ENCODE measurements at regions not wholly inside any gene's neighbourhood (a gene's known extent, or its start where the extent isn't known, plus 50 kb on each side); places are given as distances from the start of the nearest gene placed in this dataset.
A peak's percentile ranks its signal among the peaks of the same experiment; 100 is the strongest.

DNA sequence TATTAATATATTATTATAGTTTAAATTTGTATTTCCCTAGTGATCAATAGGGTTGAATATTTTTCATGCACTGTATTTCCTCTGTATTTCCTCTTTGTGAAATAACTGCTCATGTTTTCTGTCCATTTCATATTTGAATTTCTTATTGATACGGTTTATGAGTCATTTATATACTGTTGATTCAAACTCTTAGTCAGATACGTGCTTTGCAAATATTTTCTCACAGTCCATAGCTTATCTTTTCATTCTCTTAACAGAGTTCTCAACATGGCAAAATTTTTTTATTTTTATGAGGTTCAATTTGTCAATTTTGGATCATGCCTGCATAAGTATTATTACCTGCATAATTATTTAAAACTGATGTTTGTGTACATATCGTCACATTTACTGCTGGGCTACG is 329.6 kb downstream of the HAO1 start:
- DNase-seq (ENCODE audit: low read depth): no peak

DNA sequence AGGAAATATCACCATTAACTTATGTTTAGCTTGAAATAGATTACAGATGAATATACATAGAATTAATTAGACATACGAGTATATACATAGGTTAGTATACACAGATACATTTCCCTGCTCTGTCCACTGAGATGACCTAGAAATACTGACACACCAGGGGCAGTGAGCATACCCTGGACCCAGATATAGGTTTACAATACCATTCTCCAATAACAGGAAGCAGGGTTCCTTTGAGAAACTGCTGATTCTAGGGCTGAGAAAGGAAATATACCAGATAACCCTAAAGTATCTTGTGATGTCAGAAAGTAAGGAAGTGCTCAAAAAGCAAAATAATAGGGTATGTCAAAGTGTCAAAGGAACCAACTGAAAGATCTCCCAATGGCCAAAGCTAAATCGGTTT is 322.5 kb downstream of the HAO1 start:
- DNase-seq (ENCODE audit: low read depth): no peak

DNA sequence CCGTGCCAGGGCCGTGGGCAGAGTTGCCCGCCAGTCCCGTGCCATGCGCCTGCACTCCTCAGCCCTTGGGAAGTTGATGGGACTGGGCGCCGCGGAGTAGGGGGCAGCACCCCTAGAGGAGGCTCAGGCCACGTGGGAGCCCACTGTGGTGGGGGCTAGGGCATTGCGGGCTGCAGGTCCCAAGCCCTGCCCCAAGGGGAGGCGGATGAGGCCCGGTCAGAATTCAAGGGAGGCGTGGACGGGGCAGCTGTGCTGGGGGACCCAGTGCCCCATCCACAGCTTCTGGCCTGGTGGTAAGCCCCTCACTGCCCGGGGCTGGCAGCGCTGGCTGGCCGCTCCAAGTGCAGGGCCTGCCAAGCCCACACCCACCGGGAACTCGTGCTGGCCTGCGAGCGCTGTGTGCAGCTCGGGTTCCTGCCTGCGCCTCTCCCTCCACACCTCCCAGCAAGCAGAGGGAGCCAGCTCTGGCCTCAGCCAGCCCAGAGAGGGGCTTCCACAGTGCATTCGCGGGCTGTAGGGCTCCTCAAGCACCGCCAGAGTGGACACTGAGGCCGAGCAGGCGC is 317.8 kb downstream of the HAO1 start:
- no peak for DNase-seq (ENCODE audit: low read depth)

DNA sequence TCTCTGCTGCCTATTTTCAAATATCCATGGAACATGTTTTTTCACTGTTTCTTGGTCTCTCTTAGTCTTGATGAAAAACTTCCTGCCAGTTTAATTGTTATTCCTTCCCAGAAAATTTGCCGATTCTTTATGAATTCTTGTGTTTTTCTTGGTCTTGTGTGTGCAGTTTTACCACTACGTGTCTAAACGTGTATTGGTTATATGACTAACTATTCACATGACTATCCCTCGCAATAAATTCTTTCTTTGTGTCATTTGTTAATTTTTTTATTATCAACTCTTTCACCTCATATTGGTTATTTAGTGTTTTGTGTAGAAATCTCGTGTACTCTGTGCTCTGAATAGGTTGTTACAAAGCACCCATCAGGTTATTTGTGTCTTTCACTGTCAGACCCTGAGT is 315.4 kb downstream of the HAO1 start:
- DNase-seq (ENCODE audit: low read depth): no peak

DNA sequence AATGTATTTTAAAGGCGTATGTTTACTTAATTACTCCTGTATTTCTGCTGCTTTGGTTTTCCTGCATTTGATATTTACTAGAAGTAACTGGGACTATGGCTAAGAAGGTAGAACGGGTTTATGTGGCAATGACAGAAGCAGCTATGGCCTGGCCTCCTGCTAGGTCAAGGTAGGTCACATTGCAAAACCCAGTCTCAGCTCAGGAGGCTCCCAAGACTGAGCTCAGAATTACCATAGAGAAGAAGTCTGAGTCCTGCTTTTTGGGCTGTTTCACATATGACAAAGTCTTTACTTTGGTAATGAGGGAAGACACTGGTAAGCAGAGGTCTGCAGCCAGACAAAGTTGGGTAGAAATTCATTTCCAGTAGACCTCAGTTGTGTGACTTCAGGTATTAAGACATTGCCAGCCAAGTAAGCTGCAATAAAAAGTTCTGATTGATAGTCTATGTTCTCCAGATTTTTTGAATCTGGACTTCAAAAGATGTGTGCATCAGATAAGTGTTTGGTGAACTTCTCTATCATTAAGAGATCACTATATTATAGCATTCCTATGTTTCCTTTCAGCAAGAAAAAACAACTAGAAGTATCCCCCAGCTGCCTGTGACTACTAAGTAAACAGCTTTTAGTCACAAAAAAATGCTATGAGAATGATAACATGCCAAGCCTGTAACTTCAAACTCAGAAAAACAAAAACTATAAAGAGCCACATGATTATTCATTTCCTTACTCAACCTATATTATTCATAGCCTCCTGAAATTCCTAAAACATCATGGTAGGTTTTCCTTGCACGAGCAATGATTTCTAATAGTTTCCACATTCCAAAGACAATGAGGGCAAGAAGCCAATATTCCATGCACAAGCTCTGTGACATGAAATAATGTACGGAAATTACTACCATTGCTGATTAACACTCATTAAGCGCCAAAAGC is 312.3 kb downstream of the HAO1 start:
- DNase-seq (ENCODE audit: low read depth): no peak

DNA sequence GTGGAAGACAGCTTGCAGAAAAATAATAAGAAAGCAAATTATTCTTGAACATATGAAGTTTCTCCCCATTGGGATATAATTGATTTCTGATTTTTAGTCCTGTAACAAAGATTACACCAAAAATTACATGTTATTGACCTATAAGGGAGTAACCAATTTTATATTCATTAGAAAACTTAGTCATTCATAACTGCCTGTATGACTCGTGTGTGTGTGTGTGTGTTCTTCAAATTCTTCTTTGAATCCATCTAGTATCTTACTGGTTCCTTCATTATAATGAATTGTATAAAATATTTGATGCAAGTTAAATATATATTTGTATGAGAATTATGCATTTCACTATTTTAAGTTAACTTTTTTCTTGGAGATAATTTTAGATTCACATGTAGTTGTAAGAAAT is 310.4 kb downstream of the HAO1 start:
- DNase-seq (ENCODE audit: low read depth): no peak

DNA sequence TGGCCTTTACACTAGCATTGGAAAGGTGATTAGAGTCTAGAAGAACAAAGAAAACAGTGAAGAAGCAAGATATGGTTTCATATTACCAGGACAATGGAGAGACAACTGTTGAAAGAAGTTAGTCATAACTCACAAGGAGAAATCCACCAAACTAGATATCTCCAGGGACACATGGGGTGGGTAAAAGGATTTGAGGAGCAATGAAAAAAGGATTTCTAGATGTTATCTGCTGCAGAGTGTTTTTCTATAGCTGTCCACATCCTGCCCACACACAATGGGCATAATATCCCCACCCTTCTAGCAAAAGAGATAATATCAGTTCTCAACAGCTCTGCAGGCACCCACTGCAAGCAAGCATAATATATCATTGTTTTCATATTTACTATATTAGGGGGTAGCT is 303.1 kb downstream of the HAO1 start:
- peak; percentile 43 for DNase-seq (ENCODE audit: low read depth)

DNA sequence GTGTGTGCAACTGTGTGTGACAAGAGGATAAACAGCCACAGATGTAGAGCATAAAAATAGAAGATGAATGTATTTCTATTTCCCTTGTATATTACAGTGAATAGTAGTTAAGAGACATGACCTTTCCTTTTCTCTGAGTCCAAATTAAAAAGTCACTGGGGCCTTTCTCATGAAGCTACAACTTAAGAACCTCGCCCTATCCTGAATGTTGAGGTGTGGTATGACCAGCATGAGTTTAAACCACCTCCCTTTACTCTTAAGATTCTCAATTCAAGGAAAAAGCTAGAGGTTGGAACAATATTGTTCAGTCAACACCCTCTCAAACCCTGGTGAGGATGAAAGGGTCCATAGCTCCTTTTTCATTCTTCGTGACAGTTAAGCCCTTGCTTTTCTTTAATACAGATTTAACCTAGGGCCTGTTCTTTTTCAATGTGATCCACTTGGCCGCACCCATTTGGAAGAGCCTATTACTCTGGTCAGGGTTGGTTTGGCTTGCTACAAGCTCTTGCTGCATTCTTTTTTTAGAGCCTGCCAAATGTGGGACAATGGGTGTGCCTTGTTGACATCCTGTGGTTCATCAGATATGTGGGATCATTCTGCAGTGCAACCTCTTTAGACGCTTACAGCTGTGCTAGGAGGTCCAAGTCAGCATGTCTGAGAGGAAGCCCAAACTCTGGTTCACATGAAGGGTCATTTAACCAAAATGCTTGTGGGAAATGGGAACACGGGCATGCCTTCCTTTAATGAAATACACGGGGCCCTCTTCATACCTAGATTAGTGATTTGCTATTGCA is 290.0 kb downstream of the HAO1 start:
- DNase-seq (ENCODE audit: low read depth): peak; percentile 99

DNA sequence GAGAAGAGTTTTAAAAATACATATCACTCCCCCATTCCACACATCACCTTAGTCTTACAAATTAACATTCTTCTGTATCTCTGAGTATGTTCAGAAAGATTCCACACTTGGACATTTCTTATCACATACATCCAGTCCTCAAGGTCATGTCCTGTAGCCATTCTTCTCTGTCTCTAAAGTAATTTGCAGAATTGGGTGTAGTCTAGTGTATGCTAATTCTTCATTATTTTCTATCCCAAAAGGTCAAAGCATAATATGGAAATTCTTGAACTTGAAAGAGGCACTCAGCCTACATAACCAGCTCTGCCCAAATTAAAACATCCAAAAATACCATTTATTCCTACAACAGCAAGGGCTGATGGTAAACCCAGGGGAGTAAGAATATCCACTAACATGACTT is 286.0 kb downstream of the HAO1 start:
- no peak for DNase-seq (ENCODE audit: low read depth)

DNA sequence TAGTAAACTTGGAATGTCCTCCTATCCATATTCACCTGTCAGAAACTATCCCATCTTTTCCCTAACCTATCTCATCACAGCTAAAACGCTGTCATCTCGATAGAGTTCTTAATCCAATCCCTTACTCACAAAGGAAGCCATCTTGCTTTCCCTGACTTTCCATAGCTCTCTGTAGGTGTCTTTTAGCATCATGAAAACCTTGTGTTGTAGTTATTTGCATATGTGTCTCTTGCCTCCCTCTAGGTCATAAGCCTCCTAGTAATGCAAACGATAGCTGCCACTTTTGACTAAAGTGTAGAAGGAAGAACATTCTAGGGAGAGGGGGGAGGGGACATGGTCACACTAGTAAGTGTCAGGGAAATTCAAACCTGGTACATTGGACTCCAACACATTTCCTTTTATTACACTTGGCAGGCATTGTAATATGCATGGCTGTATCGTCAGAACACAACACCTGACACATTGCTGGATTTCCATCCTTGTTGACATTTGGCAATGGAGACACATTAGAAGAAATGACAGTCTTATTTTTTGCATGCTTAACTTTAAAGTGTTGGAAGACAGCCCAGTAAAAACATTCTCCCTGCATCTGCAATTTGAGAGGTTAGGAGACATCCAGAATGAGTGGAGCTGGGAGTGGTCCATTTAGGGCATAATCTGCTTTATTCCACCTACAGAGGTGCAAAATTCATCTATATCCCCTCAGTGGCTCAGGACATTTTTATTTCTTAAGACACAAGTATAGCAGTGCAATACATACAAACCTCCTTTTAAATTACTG is 283.4 kb downstream of the HAO1 start:
- DNase-seq (ENCODE audit: low read depth): no peak

DNA sequence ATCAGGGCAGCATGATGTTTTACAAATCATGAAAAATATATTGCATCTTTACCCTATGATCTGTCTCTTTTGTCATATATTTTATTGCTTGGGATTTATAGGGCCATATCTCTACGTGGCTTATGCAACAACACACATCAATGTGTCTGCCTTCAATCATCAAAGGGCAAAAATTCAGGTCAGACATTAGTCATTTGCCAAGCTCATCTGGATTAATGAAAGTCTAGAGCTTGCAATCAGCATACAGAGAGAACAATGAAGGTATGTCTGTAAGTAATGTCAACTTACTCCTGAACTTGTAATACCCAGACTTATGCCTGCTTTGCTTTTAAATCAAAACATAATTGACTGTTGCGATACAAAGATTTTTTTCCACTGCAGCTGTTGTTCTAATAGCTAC is 282.7 kb downstream of the HAO1 start:
- no peak for DNase-seq (ENCODE audit: low read depth)

DNA sequence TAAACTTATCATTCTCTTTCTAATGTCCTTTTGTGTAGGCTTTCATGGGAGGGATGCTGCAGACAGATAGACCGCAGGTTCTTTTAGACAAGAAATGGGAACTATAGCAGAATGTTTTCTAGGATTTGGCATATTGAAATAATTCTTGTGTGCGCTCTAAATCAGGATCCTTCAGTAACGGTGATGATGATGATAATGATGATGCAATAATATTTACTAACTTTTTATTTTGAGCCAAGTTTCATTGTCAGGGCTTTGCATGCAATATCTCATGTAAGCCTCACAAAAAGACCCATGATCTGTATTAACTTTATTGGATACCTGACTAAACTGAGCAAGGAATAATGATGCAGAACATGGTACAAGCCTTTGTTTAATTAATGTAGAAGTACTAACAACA is 280.1 kb downstream of the HAO1 start:
- no peak for DNase-seq (ENCODE audit: low read depth)

DNA sequence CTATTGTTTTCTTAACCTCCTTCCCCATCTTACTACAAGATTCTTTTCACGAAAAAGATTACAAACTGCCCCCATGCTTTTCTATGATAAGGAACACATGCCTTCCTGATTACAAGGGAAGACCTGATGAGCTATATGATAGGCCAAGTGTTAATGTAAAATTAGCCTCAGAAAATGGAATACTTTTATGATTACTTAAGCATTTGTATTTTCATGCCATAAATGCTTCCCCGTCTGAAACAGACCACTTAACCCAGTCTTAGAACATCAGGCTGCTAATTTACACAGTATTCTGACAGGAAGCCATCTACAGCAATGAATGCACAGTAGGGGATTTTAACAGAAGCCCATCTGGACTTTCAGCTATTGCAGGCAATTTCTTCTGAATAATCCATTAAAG is 274.9 kb downstream of the HAO1 start:
- no peak for DNase-seq (ENCODE audit: low read depth)

DNA sequence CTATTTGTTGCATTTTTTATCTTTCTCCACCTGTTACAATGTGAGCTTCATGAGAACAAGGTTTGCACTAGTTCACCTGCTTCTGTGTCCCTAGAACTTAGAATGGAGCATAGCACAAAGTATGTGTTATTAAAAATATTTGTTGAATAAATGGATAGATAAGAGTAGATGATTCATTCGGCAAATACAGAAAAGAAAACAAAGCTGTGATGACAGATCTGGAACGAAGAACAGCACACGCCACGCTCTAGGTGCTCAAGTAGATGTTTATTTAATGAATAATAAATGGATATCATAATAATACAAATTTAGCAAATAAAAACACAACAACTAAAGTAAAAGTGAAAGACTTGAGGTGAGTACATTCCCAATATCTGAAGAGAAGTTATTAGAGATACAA is 273.1 kb downstream of the HAO1 start:
- no peak for DNase-seq (ENCODE audit: low read depth)

DNA sequence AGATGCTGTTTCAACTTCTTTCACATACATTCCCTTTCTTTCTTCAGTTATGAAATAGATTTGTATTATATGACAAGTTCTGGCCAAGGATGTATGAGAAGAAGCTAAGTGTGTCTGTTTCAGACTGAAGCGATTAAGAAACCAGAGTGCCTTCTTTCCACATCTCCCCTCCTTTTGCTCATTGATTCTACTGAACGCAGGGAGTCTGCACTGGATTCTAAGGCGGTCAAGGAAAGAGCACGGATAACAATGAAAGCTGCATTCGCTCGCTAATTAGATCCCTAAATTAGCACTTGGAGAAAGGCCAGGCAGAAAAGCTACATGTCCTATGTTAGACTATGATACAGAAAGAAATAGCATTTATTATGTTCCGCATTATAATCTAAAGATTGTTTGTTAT is 267.7 kb downstream of the HAO1 start:
- DNase-seq (ENCODE audit: low read depth): no peak

DNA sequence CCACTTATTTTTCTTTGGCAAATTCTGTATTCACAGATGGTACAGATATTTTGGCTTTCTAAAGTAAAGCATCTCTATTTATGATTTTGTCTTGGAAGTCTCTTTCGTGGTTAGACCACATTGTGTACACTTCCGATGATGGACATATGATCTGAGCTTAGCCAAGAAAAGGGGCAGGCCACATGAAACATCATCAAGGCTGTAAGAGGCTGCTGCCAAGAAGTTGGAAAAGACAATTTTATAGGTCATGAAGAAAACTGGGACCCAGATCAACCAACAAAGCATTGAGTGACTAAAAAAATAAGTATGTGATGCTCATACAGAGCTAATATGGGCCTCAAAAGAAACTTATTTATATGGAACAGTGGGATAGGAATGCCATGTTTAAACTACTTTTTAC is 266.4 kb downstream of the HAO1 start:
- peak; percentile 63 for DNase-seq (ENCODE audit: low read depth)

DNA sequence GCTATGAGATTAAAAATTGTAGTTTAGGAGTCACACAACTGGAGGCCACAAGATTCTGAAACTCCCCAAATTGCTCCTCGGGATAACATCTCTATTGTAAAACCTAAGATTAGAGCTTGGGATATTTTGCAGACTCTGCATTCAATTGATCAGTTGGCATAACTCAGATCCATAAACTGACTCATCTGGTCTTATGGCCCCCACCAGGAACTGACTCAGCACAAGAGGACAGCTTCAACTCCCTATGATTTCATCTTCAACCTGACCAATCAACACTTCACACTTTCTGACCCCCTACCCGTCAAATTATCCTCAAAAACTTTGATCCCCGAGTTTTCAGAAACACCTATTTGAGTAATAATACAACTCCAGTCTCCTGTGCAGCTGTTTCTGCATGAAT is 257.3 kb downstream of the HAO1 start:
- no peak for DNase-seq (ENCODE audit: low read depth)

DNA sequence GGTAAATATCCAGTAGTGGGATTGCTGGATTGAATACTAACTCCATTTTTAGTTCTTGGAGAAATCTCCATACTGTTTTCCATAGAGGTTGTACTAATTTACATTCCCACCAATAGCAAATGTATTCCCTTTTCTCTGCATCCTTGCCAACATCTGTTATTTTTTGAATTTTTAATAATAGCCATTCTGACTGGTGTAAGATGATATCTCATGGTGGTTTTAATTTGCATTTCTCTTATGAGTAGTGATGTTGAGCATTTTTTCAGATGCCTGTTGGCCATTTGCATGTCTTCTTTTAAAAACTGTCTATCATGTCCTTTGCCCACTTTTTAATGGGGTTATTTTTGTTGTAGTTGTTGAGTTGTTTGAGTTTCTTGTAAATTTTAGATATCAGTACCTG is 253.2 kb downstream of the HAO1 start:
- DNase-seq (ENCODE audit: low read depth): peak; percentile 37

DNA sequence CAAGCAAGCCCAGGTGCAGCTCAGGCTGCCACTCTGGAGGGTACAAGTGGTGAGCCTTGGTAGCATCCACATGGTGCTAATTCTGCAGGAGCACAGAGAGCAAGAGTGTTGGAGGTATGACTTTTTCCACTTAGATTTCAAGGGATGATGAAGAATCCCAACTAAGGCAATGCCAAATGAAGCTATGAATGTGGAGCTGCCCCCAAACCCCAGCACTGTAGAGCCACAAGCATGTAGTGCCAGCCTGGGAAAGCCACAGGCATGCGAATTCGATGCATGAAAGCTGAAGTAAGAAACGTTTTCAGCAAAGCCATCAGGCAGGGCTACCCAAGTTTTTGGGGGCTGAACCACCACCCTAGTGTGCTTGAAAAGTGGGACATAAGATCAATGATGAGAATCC is 251.1 kb downstream of the HAO1 start:
- peak; percentile 81 for DNase-seq (ENCODE audit: low read depth)

DNA sequence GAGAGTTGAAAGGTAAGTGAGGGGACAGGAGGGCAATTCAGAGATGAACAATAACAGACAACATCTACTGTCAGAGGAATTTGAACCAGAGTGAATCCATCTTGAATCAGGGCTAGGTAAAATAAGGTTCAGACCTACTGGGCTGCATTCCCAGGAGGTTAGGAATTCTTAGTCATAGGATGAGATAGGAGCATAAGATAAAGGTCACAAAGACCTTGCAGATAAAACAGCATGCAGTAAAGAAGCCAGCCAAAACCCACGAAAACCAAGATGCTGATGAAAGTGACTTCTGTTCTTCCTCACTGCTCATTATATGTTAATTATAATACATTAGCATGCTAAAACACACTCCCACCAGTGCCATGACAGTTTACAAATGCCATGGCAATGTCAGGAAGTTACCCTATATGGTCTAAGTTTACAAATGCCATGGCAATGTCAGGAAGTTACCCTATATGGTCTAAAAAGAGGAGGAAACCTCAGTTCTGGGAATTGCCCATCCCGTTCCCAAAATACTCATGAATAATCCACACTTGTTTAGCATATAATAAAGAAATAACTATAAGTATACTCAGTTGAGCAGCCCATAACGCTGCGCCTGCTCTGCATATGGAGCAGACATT is 248.5 kb downstream of the HAO1 start:
- DNase-seq (ENCODE audit: low read depth): no peak

DNA sequence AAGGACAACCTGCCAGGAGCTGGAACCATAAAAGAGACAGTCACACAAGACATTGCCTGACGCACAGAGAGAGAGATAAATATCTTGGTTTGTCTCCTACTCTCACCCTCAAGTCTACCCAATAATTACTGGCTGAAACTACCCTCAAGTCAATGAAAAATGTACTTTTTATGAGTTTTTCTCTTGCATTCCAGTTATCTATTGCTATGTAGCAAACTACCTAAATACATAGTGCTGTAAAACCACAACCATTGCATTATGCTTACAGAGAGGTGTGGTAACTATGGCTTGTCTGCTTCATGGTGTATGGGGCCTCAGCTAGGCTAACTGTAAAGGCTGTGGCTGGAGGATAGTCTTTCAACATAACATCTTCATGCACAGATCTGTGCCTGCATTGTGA is 247.8 kb downstream of the HAO1 start:
- no peak for DNase-seq (ENCODE audit: low read depth)
